ENCODE measurements at regions not wholly inside any gene's neighbourhood (a gene's known extent, or its start where the extent isn't known, plus 50 kb on each side); places are given as distances from the start of the nearest gene placed in this dataset.

- ChIA-PET POLR2A (no interaction called here), CTCF (no interaction called here)
- H4K20me1 ChIP-seq (ENCODE audit: control insufficient read depth, insufficient read depth, low read length, poor library complexity, severe bottlenecking) = no peaks in the 10 kb centered on the region
Measured at GRCh38 chr5:113902917-113903660, 389.6 kb downstream of the YTHDC2 start.

GRCh38 chr5:113909782-113910181, 396.3 kb downstream of the YTHDC2 start:
- H4K20me1 ChIP-seq (ENCODE audit: control insufficient read depth, insufficient read depth, low read length, poor library complexity, severe bottlenecking) = no peaks in the 10 kb centered on the region
- H3K79me2 ChIP-seq (ENCODE audit: control insufficient read depth, insufficient read depth, low read length) = no peaks in the 10 kb centered on the region
- TF ChIP-seq EZH2 (IDR thresholded peaks at IDR 0.05; ENCODE audit: borderline replicate concordance, insufficient read depth, low read depth, low read length, poor library complexity, severe bottlenecking) (no peak), CTCF (IDR thresholded peaks at IDR 0.05) (no peak)
- no peak overlapping the region for H3K4me3 Mint-ChIP-seq
- WGBS (ENCODE audit: insufficient coverage) = 85% methylated on average over 5 of the region's 6 CpGs
- no peaks in the 10 kb centered on the region for H3K4me1 Mint-ChIP-seq
- no peak overlapping the region for H3K4me3 ChIP-seq (ENCODE audit: control extremely low read depth in 1 of 5, extremely low read depth in 1 of 5, insufficient read depth in 1 of 5, low read depth in 2 of 5, low read length in 4 of 5)
- H3K27ac Mint-ChIP-seq = no peak overlapping the region
- no peak overlapping the region for H2AFZ ChIP-seq (ENCODE audit: insufficient read depth, low read depth, low read length, poor library complexity, severe bottlenecking)
- H3K27me3 Mint-ChIP-seq = no peaks in the 10 kb centered on the region
- intact Hi-C loops (cut with micrococcal nuclease) = no loop called here
- CTCF ChIA-PET = no interaction called here
- no peak overlapping the region for H3K4me2 ChIP-seq (replicated peaks; ENCODE audit: low read depth, low read length, poor library complexity, severe bottlenecking)
- ATAC-seq (ENCODE audit: low read depth) (no peak), DNase-seq (no peak)
- POLR2A ChIA-PET = no interaction called here
- H3K9me3 ChIP-seq (ENCODE audit: control extremely low read depth in 1 of 3, control insufficient read depth in 2 of 3, insufficient read depth in 1 of 3, low read length in 2 of 3) = no peaks in the 10 kb centered on the region
- H3K36me3 ChIP-seq (replicated peaks in 1 of 2; ENCODE audit: control extremely low read depth in 1 of 2, control insufficient read depth in 1 of 2, extremely low read depth in 1 of 2, insufficient read depth in 2 of 2, low read length in 1 of 2) = no peaks in the 10 kb centered on the region
- no peak overlapping the region for H3K27ac ChIP-seq (ENCODE audit: low read length in 2 of 2)
- no peaks in the 10 kb centered on the region for H3K4me1 ChIP-seq (ENCODE audit: control insufficient read depth in 2 of 2, insufficient read depth in 2 of 2, low read length in 2 of 2)
- no peaks in the 10 kb centered on the region for H3K27me3 ChIP-seq (replicated peaks in 1 of 4; ENCODE audit: control extremely low read depth in 1 of 4, control insufficient read depth in 3 of 4, insufficient read depth in 4 of 4, low read length in 3 of 4)
- no peaks in the 10 kb centered on the region for H3K9me3 Mint-ChIP-seq (ENCODE audit: insufficient read depth)
- no peak overlapping the region for H3K9ac ChIP-seq (ENCODE audit: low read length)

More at GRCh38 chr5:113902917-113903660, 389.6 kb downstream of the YTHDC2 start:
- no peaks in the 10 kb centered on the region for H3K4me1 Mint-ChIP-seq
- no peaks in the 10 kb centered on the region for H3K27me3 Mint-ChIP-seq
- Histone ChIP-seq H3K9me3 (ENCODE audit: control extremely low read depth in 1 of 3, control insufficient read depth in 2 of 3, insufficient read depth in 1 of 3, low read length in 2 of 3) (no peaks in the 10 kb centered on the region), H3K27me3 (replicated peaks in 1 of 4; ENCODE audit: control extremely low read depth in 1 of 4, control insufficient read depth in 3 of 4, insufficient read depth in 4 of 4, low read length in 3 of 4) (no peaks in the 10 kb centered on the region), H3K27ac (ENCODE audit: low read length in 2 of 2) (no peak overlapping the region), H3K4me3 (ENCODE audit: control extremely low read depth in 1 of 5, extremely low read depth in 1 of 5, insufficient read depth in 1 of 5, low read depth in 2 of 5, low read length in 4 of 5) (no peak overlapping the region), H3K4me1 (ENCODE audit: control insufficient read depth in 2 of 2, insufficient read depth in 2 of 2, low read length in 2 of 2) (no peaks in the 10 kb centered on the region), H3K9ac (ENCODE audit: low read length) (no peak overlapping the region), H3K79me2 (ENCODE audit: control insufficient read depth, insufficient read depth, low read length) (no peaks in the 10 kb centered on the region), H3K36me3 (replicated peaks in 1 of 2; ENCODE audit: control extremely low read depth in 1 of 2, control insufficient read depth in 1 of 2, extremely low read depth in 1 of 2, insufficient read depth in 2 of 2, low read length in 1 of 2) (no peaks in the 10 kb centered on the region), H3K4me2 (replicated peaks; ENCODE audit: low read depth, low read length, poor library complexity, severe bottlenecking) (no peak overlapping the region), H2AFZ (ENCODE audit: insufficient read depth, low read depth, low read length, poor library complexity, severe bottlenecking) (no peak overlapping the region)
- 50% methylated on average over 1 of the region's 2 CpGs for WGBS (ENCODE audit: insufficient coverage)
- DNase-seq (no peak), ATAC-seq (ENCODE audit: low read depth) (no peak)
- no peaks in the 10 kb centered on the region for H3K9me3 Mint-ChIP-seq (ENCODE audit: insufficient read depth)
- H3K27ac Mint-ChIP-seq = no peak overlapping the region
- no peak overlapping the region for H3K4me3 Mint-ChIP-seq
- intact Hi-C loops (cut with micrococcal nuclease) = no loop called here
- TF ChIP-seq CTCF (IDR thresholded peaks at IDR 0.05) (no peak), EZH2 (IDR thresholded peaks at IDR 0.05; ENCODE audit: borderline replicate concordance, insufficient read depth, low read depth, low read length, poor library complexity, severe bottlenecking) (no peak)

Measured in B cell (primary cell).